B cell (primary cell): ENCODE measurements at regions not wholly inside any gene's neighbourhood (a gene's known extent, or its start where the extent isn't known, plus 50 kb on each side); places are given as distances from the start of the nearest gene placed in this dataset.
"Not testable (repeated sequence)": the region's sequence is repeated elsewhere in the genome, so short reads cannot be mapped to it uniquely, and the experiment has no call there.

Source experiments
- ATAC-seq: fragments of 200-7000 bp; cut with Tn5 transposase; one replicate; pipeline ENCODE4 v1.10.0; 2021; ENCODE audit warnings: low read depth, mild to moderate bottlenecking, moderate number of reproducible peaks, moderate library complexity
- CTCF ChIA-PET: fragments of 350-600 bp; sonication (Branson Sonifier 250); formaldehyde crosslinking; loops from one replicate; lab custom pipeline; 2021; ENCODE audit warnings: antibody characterized with exemption, inconsistent platforms; lab: Charles Lee
- POLR2A ChIA-PET: fragments of 350-600 bp; sonication (Branson Sonifier 250); formaldehyde crosslinking; loops from one replicate; lab custom pipeline; 2021; ENCODE audit warnings: antibody characterized with exemption; lab: Charles Lee
- DNase-seq: peaks from one replicate; pipeline ENCODE4 v3.0.0; 2013
- H2AFZ ChIP-seq: 2 replicates; pipeline ENCODE4 v1.6.1; 2012; ENCODE audit warnings: mild to moderate bottlenecking, low read depth, low read length; ENCODE audit not compliant: insufficient read depth, poor library complexity, severe bottlenecking
- H3K27ac ChIP-seq, 2 donors: 1 replicate in 1 of 2; 2 replicates in 1 of 2; pipeline ENCODE4 v1.5.1; 2012 to 2013; ENCODE audit warnings: low read length in 2 of 2, mild to moderate bottlenecking in 2 of 2, moderate library complexity in 1 of 2
- H3K27me3 ChIP-seq, 4 experiments: fragments of 200-600 bp in 1 of 4; sonication (generic) in 1 of 4; replicated peaks in 1 of 4; 1 replicate in 2 of 4; 2 replicates in 2 of 4; pipeline versions ENCODE4 v1.6.1 to v1.7.0; 2013 to 2016; ENCODE audit warnings: low read length in 3 of 4, mild to moderate bottlenecking in 2 of 4, mixed read lengths in 1 of 4, moderate library complexity in 1 of 4; ENCODE audit not compliant: insufficient read depth in 4 of 4, control insufficient read depth in 3 of 4; ENCODE audit errors: control extremely low read depth in 1 of 4
- H3K36me3 ChIP-seq, 2 experiments: replicated peaks in 1 of 2; 1 replicate in 1 of 2; 2 replicates in 1 of 2; pipeline versions ENCODE4 v1.6.1 to v1.7.1; 2013; ENCODE audit warnings: low read length in 1 of 2; ENCODE audit not compliant: insufficient read depth in 2 of 2, control insufficient read depth in 1 of 2; ENCODE audit errors: control extremely low read depth in 1 of 2, extremely low read depth in 1 of 2
- H3K4me1 ChIP-seq, 2 donors: fragments of 200-600 bp in 1 of 2; sonication (generic) in 1 of 2; 1 replicate in 1 of 2; 2 replicates in 1 of 2; pipeline versions ENCODE4 v1.5.1 to v1.6.1; 2013 to 2017; ENCODE audit warnings: low read length in 2 of 2; ENCODE audit not compliant: control insufficient read depth in 2 of 2, insufficient read depth in 2 of 2
- H3K4me2 ChIP-seq: replicated peaks from 2 replicates; pipeline ENCODE3; 2012; ENCODE audit warnings: mild to moderate bottlenecking, low read depth, low read length; ENCODE audit not compliant: poor library complexity, severe bottlenecking
- H3K4me3 ChIP-seq, 5 experiments: fragments of 200-600 bp in 1 of 5; sonication (generic) in 1 of 5; 1 replicate in 3 of 5; 2 replicates in 2 of 5; pipeline versions ENCODE4 v1.5.1 to v1.7.0; 2011 to 2016; ENCODE audit warnings: low read length in 4 of 5, mild to moderate bottlenecking in 4 of 5, low read depth in 2 of 5, control low read depth in 1 of 5, moderate library complexity in 1 of 5; ENCODE audit not compliant: insufficient read depth in 1 of 5; ENCODE audit errors: control extremely low read depth in 1 of 5, extremely low read depth in 1 of 5
- H3K79me2 ChIP-seq: fragments of 200-600 bp; sonication (generic); one replicate; pipeline ENCODE4 v1.6.0; 2016; ENCODE audit warnings: low read length; ENCODE audit not compliant: control insufficient read depth, insufficient read depth
- H3K9ac ChIP-seq: fragments of 200-600 bp; sonication (generic); 2 replicates; pipeline ENCODE4 v1.6.1; 2017; ENCODE audit warnings: mild to moderate bottlenecking, low read length, moderate library complexity
- H3K9me3 ChIP-seq, 3 donors: one replicate each; pipeline versions ENCODE4 v1.6.1 to v1.7.1; 2013; ENCODE audit warnings: low read length in 2 of 3; ENCODE audit not compliant: control insufficient read depth in 2 of 3, insufficient read depth in 1 of 3; ENCODE audit errors: control extremely low read depth in 1 of 3
- H4K20me1 ChIP-seq: 2 replicates; pipeline ENCODE4 v1.6.0; 2012; ENCODE audit warnings: mild to moderate bottlenecking, low read length; ENCODE audit not compliant: insufficient read depth, control insufficient read depth, poor library complexity, severe bottlenecking
- H3K27ac Mint-ChIP-seq: one replicate; pipeline ENCODE4 v1.8.0; 2021; ENCODE audit warnings: mixed read lengths
- H3K27me3 Mint-ChIP-seq: one replicate; pipeline ENCODE4 v1.8.0; 2021; ENCODE audit warnings: mixed read lengths
- H3K4me1 Mint-ChIP-seq: one replicate; pipeline ENCODE4 v1.8.0; 2021; ENCODE audit warnings: mixed read lengths
- H3K4me3 Mint-ChIP-seq: one replicate; pipeline ENCODE4 v1.8.0; 2021; ENCODE audit warnings: mixed read lengths
- H3K9me3 Mint-ChIP-seq: one replicate; pipeline ENCODE4 v1.8.0; 2022; ENCODE audit warnings: mixed read lengths; ENCODE audit not compliant: insufficient read depth
- CTCF ChIP-seq: fragments of 200-600 bp; IDR thresholded peaks from one replicate; pipeline ENCODE4 v1.8.0; 2022; ENCODE audit warnings: antibody characterized with exemption, mild to moderate bottlenecking
- WGBS: methylation state at CpG from one replicate; pipeline ENCODE4 v1.1.5; 2013; ENCODE audit warnings: missing lambda C conversion rate; ENCODE audit not compliant: insufficient coverage; 5-methylcytosine and 5-hydroxymethylcytosine counted together
- intact Hi-C: fragments of 100-400 bp; cut with micrococcal nuclease; formaldehyde crosslinking; loops from one replicate; pipeline ENCODE4 v1.10.0; 2022

- ATAC-seq, H3K4me3 Mint-ChIP-seq, H2AFZ ChIP-seq, H3K9me3 ChIP-seq, H3K4me1 Mint-ChIP-seq, H3K9ac ChIP-seq, H3K27ac ChIP-seq, intact Hi-C loops, H4K20me1 ChIP-seq, H3K4me2 ChIP-seq, DNase-seq, H3K27me3 ChIP-seq, H3K27ac Mint-ChIP-seq, CTCF ChIA-PET, H3K4me1 ChIP-seq, H3K4me3 ChIP-seq, POLR2A ChIA-PET, H3K27me3 Mint-ChIP-seq, H3K79me2 ChIP-seq, H3K9me3 Mint-ChIP-seq: not testable (repeated sequence)
- peaks cover 0 to 24% of the 10 kb centered on the region in 2 experiments for H3K36me3 ChIP-seq
Measured at GRCh38 chr10:38362514-38362913, 268.4 kb downstream of the ZNF37A start.

GRCh38 chr10:38364073-38364472 is 269.9 kb downstream of the ZNF37A start:
- H3K79me2 ChIP-seq, DNase-seq, POLR2A ChIA-PET, H3K9me3 Mint-ChIP-seq, H3K27me3 ChIP-seq, H3K4me1 ChIP-seq, CTCF ChIA-PET, H3K9ac ChIP-seq, H3K27ac ChIP-seq, intact Hi-C loops, H4K20me1 ChIP-seq, H3K27me3 Mint-ChIP-seq, H3K9me3 ChIP-seq, H3K4me3 Mint-ChIP-seq, H3K4me3 ChIP-seq, H2AFZ ChIP-seq, H3K4me2 ChIP-seq, ATAC-seq, H3K27ac Mint-ChIP-seq, H3K4me1 Mint-ChIP-seq: not testable (repeated sequence)
- peaks cover 0 to 26% of the 10 kb centered on the region in 2 experiments for H3K36me3 ChIP-seq
- WGBS = no CpG with 5 or more reads among the region's 4 CpGs

- TF ChIP-seq CTCF = peak; percentile 26
- CTCF ChIA-PET = interaction anchor here (1.1 to 1.5 kb wide), 3 partner anchors 377 to 1477 kb away, joined by 4 to 11 read pairs (median 4); partner anchors contain the start of gene ZNF25
Measured at GRCh38 chr10:38365917-38366316, 271.8 kb downstream of the ZNF37A start.

GRCh38 chr10:38383800-38384199 is 289.7 kb downstream of the ZNF37A start:
- H3K27me3 ChIP-seq, H3K36me3 ChIP-seq, POLR2A ChIA-PET, H3K9me3 Mint-ChIP-seq, H3K27ac ChIP-seq, H3K9me3 ChIP-seq, H2AFZ ChIP-seq, H3K27me3 Mint-ChIP-seq, H3K4me2 ChIP-seq, H3K4me1 Mint-ChIP-seq, H3K4me3 ChIP-seq, intact Hi-C loops, H3K4me3 Mint-ChIP-seq, H4K20me1 ChIP-seq, H3K4me1 ChIP-seq, DNase-seq, ATAC-seq, H3K9ac ChIP-seq, H3K27ac Mint-ChIP-seq, CTCF ChIA-PET, H3K79me2 ChIP-seq: not testable (repeated sequence)
- no CpG with 5 or more reads among the region's 2 CpGs for WGBS

More at GRCh38 chr10:38365917-38366316, 271.8 kb downstream of the ZNF37A start:
- H3K4me3 Mint-ChIP-seq, intact Hi-C loops, H4K20me1 ChIP-seq, H3K27ac Mint-ChIP-seq, H3K9me3 ChIP-seq, H3K27me3 Mint-ChIP-seq, POLR2A ChIA-PET, H3K4me1 Mint-ChIP-seq, H3K79me2 ChIP-seq, H3K4me3 ChIP-seq, H3K27me3 ChIP-seq, H2AFZ ChIP-seq, H3K9me3 Mint-ChIP-seq, H3K4me1 ChIP-seq, H3K4me2 ChIP-seq, H3K27ac ChIP-seq, ATAC-seq, H3K9ac ChIP-seq: not testable (repeated sequence)
- peaks cover 0 to 26% of the 10 kb centered on the region in 2 experiments for H3K36me3 ChIP-seq
- DNase-seq = peak; percentile 42
- WGBS = no CpG with 5 or more reads among the region's 5 CpGs
